Astrocyte of the cerebellum (primary cell): ENCODE measurements at regions not wholly inside any gene's neighbourhood (a gene's known extent, or its start where the extent isn't known, plus 50 kb on each side); places are given as distances from the start of the nearest gene placed in this dataset.

Experiments used
- DNase-seq: peaks from one replicate; pipeline ENCODE4 v3.0.0-alpha.2; 2011; ENCODE audit warnings: low read depth
- H3K4me3 ChIP-seq: 2 replicates; pipeline ENCODE4 v1.5.1; 2011; ENCODE audit warnings: mild to moderate bottlenecking, low read depth, low read length, moderate library complexity
- in situ Hi-C: cut with HindIII; loops from 2 replicates; pipeline ENCODE4 v1.10.0; 2017; ENCODE audit warnings: low sequenced_read_pairs
- TF ChIP-seq, protein P1 (sequence below): IDR thresholded peaks from 2 replicates; pipeline ENCODE4 v1.5.1; 2012; ENCODE audit warnings: low read length, low read depth, moderate library complexity, mild to moderate bottlenecking; ENCODE audit errors: missing control alignments

DNA sequence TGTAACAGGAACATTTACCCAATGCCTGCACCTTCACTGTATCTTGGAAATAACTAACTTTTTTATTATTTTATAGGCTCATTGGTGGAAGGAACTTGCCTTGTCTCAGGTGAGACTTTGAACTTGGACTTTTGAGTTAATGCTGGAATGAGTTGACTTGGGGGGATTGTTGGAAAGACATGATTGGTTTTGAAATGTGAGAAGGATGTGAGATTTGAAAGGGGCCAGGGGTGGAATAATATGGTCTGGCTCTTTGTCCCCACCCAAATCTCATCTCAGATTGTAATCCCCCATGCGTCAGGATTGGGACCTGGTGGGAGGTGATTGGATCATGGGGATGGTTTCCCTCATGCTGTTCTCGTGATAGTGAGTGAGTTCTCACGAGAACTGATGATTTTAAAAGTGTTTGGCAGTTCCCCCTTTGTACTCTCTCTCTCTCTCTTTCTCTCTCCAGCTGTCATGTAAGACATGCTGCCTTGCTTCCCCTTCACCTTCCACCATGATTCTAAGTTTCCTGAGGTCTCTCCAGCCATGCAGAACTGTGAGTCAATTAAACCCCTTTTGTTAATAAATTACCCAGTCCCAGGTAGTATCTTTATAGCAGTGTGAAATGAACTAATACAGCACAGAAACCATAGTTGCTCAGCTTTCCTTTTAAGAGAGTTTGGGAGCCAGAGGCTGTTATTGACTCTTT lies 244.1 kb downstream of the BTG1 start:
- in situ Hi-C loops, result no loop called here

DNA sequence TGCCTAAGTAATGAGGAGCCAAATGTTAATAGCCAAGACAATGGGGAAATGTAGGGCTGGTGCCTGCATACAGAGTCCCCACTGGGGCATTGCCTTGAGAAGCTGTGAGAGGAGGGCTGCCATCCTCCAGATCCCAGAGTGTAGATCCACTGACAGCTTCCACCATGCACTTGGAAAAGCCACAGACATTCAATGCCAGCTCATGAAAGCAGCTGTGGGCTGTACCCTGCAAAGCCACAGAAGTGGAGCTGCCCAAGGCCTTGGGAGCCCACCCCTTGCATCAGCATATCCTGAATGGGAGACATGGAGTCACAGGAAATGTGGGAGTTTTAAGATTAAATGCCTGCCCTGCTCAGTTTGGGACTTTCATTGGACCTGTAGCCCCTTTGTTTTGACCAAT lies 244.7 kb downstream of the BTG1 start:
- no peak overlapping the region for H3K4me3 ChIP-seq
- in situ Hi-C loops, result no loop called here
- TF ChIP-seq, protein P1, sequence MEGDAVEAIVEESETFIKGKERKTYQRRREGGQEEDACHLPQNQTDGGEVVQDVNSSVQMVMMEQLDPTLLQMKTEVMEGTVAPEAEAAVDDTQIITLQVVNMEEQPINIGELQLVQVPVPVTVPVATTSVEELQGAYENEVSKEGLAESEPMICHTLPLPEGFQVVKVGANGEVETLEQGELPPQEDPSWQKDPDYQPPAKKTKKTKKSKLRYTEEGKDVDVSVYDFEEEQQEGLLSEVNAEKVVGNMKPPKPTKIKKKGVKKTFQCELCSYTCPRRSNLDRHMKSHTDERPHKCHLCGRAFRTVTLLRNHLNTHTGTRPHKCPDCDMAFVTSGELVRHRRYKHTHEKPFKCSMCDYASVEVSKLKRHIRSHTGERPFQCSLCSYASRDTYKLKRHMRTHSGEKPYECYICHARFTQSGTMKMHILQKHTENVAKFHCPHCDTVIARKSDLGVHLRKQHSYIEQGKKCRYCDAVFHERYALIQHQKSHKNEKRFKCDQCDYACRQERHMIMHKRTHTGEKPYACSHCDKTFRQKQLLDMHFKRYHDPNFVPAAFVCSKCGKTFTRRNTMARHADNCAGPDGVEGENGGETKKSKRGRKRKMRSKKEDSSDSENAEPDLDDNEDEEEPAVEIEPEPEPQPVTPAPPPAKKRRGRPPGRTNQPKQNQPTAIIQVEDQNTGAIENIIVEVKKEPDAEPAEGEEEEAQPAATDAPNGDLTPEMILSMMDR, result no peak
- DNase-seq, result no peak

More for the DNA sequence above, 244.1 kb downstream of the BTG1 start:
- DNase-seq, result no peak
- TF ChIP-seq, protein P1, result no peak
- no peak overlapping the region for H3K4me3 ChIP-seq

DNA sequence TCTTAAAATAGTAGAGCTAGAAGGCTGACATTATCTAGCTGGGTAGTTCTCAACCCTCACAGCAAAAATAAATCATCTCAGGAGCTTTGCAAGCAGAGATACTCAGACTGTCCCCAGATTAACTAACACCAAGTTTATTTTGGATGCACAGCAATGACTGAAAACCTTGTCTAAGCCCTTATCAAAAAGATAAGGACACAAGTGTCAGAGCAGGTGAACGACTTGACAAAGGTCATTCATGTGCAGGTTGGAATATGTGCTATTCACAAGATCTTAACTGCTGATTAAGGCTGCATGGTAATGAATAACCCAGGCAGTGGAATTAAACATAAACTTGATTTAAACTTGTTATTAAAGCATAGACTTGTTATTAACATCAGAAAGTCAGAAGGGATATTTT lies 246.6 kb downstream of the BTG1 start:
- DNase-seq, result no peak
- H3K4me3 ChIP-seq, result no peak overlapping the region
- TF ChIP-seq, protein P1, result no peak
- in situ Hi-C loops, result no loop called here

DNA sequence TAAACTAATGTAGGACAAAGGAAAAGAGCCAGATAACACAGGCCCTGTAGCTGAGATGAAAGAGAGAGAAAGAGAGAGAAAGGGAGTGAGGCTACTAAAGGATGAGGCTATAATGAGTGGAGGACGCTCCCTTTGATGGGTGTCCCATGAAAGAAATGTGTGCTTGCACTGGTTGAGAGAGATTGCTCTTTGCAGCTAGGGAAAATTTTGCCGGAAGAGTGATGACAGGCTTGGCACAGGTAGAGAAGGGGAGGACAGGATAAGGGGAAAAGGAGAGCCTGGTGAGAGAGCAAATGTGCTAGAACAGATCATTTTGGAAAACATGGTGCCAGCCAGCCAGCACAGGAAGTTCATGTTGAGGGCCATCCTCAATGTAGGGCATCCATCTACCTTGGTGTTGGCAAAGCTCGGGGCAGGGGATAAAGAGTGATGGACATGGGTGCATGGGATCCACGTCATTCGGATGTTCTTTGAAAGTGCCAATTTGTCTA lies 248.6 kb downstream of the BTG1 start:
- no peak overlapping the region for H3K4me3 ChIP-seq
- TF ChIP-seq, protein P1, result no peak
- DNase-seq, result no peak
- in situ Hi-C loops, result no loop called here

DNA sequence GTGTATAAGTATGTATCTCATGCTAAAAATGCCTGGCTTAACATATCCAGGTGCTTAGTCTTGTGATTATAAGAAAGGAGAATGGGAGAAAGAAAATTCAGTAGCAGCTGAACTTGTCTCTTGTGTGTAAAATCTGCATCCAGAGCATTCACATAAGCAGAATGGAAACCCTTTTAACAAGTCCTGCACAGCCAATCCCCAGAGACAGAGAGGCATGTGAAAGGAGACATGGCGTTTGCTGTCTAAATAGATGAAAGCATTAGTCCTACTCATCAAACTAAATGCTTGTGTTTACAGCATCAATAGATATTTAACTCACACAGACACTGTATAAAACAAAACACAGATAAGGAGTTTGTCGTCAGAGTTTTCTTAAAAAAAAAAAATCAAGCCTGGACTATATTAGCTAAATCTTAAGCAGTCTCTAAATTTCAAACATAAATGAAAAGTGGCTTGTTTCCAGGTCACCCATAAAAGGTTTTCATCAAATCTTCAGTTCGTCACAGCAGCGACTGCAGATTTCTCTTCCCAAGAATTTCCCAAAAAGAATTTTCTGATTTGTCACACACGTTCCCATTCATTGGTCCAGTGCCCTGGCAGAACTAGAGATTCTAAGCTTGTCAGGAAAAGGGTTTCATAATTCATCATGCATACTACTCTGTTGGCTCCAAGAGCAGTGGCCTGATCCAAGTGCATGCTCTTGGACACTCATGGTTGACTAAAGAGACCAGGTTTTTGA lies 249.2 kb downstream of the BTG1 start:
- TF ChIP-seq, protein P1, result no peak
- DNase-seq, result no peak
- no peak overlapping the region for H3K4me3 ChIP-seq
- in situ Hi-C loops, result no loop called here

DNA sequence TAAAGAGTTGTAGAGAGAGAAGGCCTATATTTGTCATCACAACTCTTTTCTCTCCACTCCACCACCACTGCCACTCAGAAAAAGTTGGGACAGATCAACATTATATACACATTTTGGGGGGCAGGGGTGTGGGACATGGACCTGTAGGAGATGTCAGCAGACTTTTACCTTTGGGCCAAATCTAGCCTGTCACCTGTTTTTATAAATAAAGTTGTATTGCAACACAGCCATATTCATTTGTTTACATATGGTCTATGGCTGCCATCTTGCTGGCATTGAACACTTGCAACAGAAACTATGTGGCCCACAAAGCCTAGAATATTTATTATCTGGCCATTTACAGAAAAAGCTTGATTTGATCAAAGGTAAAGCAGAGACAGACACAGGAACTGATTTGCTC lies 250.7 kb downstream of the BTG1 start:
- TF ChIP-seq, protein P1, result no peak
- no peak overlapping the region for H3K4me3 ChIP-seq
- DNase-seq, result no peak
- in situ Hi-C loops, result no loop called here
